Stimulated activated effector memory CD8-positive, alpha-beta T cell treated with anti-CD3 and anti-CD28 coated beads, Interleukin-12 subunit alpha, Interleukin-12 subunit beta, amount 100 ng/mL, for 72 hours (primary cell): ENCODE measurements at regions not wholly inside any gene's neighbourhood (a gene's known extent, or its start where the extent isn't known, plus 50 kb on each side); places are given as distances from the start of the nearest gene placed in this dataset.
A peak's percentile ranks its signal among the peaks of the same experiment; 100 is the strongest.

Source experiments
- ATAC-seq: fragments of 150-1000 bp; cut with Tn5 transposase; 2 replicates; pipeline ENCODE4 v1.10.0; 2021
- DNase-seq, 2 donors: peaks; one replicate each; pipeline ENCODE4 v3.0.0; 2021 to 2022; ENCODE audit warnings: low spot score in 2 of 2
- H3K27ac Mint-ChIP-seq: one replicate; pipeline ENCODE4 v1.8.0; 2022; ENCODE audit warnings: mild to moderate bottlenecking, mixed read lengths
- H3K36me3 Mint-ChIP-seq: one replicate; pipeline ENCODE4 v1.8.0; 2022; ENCODE audit warnings: mild to moderate bottlenecking, mixed read lengths
- H3K4me1 Mint-ChIP-seq: one replicate; pipeline ENCODE4 v1.8.0; 2022; ENCODE audit warnings: mixed read lengths
- H3K4me3 Mint-ChIP-seq: one replicate; pipeline ENCODE4 v1.8.0; 2022; ENCODE audit warnings: mild to moderate bottlenecking, mixed read lengths
- H3K9me3 Mint-ChIP-seq: one replicate; pipeline ENCODE4 v1.8.0; 2022; ENCODE audit warnings: mixed read lengths

DNA sequence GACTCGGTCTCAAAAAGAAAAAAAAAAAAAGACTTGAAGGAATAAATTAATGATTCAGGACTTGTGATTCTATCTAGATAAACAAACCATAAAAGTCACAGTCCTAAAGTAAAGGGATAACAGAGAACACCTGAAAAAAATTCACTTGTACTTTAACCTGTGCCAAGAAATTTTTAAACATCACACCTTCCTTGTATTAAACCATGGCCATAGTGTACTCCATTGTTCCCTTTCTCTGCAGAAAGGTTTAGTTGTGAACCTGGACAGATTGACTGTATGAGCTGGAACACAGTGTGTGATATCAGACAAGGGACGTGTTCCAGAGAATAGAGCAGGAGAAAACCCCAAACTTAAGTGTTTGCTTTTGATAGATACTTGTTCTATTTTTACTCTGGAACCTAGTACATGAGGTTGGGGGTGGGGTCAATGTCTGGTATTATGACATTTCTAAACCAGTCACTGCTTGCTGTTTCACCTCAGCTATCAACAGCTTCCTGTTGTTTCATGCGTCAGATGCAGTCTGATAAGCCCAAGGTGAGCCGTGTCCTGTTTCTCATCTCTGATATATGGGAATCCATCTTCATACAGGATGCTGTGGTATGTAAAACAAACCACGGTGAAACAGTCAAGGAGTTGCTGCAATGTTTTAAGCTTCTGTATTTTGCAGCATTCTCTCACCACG lies 62.5 kb upstream of the ITGA1 start:
- Mint-ChIP-seq H3K4me1 (peaks cover 32% of the 10 kb centered on the region), H3K36me3 (no peaks in the 10 kb centered on the region), H3K4me3 (peak overlapping the region; percentile 24), H3K27ac (no peak overlapping the region), H3K9me3 (peaks cover 3% of the 10 kb centered on the region)
- ATAC-seq = peak; percentile 99
- peak in 1 of 2 donors; percentile 60 for DNase-seq

DNA sequence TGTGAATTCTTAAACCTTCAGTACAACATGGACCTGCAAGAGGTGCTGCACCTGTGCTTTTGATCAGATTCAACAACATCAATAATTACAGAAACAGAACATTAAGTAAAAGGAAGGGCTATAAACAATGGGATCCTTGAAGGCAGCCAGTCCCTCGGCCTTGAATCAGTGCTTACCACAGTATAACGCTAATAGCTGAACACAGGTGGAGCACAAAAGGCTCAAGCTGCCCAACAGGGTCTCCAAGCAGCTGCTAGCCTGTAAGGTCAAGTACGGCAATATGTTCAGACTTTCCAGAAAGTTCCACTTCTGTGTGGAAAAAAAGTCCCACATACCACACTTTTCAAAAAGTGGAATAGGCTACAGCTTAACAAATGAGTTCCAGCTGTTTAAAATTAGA lies 61.9 kb upstream of the ITGA1 start:
- H3K4me1 Mint-ChIP-seq = peaks cover 32% of the 10 kb centered on the region
- H3K36me3 Mint-ChIP-seq = no peaks in the 10 kb centered on the region
- H3K9me3 Mint-ChIP-seq = peaks cover 3% of the 10 kb centered on the region
- DNase-seq (no peak), ATAC-seq (peak; percentile 12)
- H3K27ac Mint-ChIP-seq = no peak overlapping the region
- H3K4me3 Mint-ChIP-seq = peak overlapping the region; percentile 24

DNA sequence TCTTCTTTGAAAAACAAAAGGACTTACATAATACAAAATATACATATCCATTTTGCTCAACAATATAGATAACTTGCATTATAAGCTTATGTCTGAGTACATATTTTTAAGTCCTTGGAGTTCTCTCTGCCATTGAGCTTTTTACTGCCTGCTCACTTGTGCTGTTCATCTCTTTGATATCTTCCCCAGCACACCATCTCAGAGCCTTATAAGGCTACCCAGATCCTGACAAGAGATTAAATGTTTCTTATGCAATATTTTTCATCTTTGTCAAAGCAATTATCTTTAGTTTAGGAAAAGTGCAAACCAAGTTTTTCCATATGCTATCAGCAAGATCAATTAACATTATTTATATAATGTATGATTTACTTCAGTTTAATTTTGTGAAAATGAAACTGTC lies 60.7 kb upstream of the ITGA1 start:
- Mint-ChIP-seq H3K27ac (no peak overlapping the region), H3K9me3 (peaks cover 3% of the 10 kb centered on the region), H3K4me3 (no peak overlapping the region), H3K4me1 (peaks cover 32% of the 10 kb centered on the region), H3K36me3 (no peaks in the 10 kb centered on the region)
- DNase-seq (no peak), ATAC-seq (no peak)

DNA sequence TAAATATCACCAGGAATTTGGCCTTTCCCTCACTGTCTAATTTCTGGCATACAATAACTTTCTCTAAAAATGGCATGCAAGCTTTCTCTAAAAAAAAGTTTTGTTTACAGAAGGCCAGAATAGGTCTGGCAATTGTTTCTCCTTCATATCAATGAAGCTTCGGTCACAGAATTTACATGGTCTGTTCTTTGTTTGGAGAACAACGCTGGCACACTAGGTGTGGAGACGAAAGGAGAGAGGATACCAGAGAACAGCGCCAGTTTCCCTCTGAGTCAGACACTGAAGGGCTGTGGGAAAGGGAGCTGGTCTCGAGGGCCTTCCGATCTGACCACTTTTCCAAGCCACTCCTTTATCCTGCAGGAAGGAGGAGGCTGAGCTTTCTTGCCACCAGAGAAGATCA lies 60.1 kb upstream of the ITGA1 start:
- ATAC-seq = no peak
- H3K4me3 Mint-ChIP-seq = no peak overlapping the region
- no peak for DNase-seq
- peaks cover 32% of the 10 kb centered on the region for H3K4me1 Mint-ChIP-seq
- no peak overlapping the region for H3K27ac Mint-ChIP-seq
- no peaks in the 10 kb centered on the region for H3K36me3 Mint-ChIP-seq
- peaks cover 3% of the 10 kb centered on the region for H3K9me3 Mint-ChIP-seq

DNA sequence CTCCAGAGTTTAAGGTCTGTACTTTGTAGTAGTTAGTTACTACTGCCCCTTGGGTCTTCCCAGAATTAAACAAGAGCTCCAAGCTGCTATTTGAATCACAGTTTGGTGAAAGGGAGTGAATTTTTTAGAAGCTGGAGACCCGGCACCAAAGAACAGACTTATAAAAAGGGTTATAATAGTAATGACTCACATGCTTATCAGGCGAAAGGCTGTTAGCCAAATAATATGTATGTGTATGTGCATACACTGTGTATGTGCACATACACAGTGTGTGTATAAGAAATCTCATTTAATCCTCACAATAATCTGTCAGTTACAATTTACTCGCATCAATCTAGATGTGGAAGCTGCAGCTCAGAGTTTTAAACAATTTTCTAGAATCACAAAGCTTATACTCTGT lies 59.5 kb upstream of the ITGA1 start:
- ATAC-seq = no peak
- Mint-ChIP-seq H3K4me1 (peaks cover 32% of the 10 kb centered on the region), H3K9me3 (peaks cover 3% of the 10 kb centered on the region), H3K4me3 (no peak overlapping the region), H3K36me3 (no peaks in the 10 kb centered on the region), H3K27ac (no peak overlapping the region)
- DNase-seq = no peak

DNA sequence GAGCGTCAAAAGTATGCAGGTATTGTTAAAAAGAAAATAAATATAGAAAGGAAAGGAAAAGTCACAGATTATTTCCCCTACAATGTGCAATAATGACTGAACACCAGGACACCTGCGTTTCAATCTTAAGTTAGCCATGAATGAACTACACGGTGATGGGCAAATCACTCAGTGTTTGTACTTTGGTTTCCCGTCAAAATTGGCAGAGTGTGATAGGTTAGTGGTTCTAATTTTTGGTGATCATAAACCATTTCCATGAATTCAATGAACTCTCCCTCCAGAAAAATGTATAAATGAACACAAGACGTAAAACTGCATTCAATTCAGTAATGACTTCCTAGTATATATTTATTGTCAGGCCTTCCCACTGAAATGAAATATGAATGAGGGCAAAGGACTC lies 59.0 kb upstream of the ITGA1 start:
- DNase-seq (no peak), ATAC-seq (no peak)
- H3K9me3 Mint-ChIP-seq = peaks cover 3% of the 10 kb centered on the region
- no peaks in the 10 kb centered on the region for H3K36me3 Mint-ChIP-seq
- H3K27ac Mint-ChIP-seq = no peak overlapping the region
- H3K4me1 Mint-ChIP-seq = peaks cover 32% of the 10 kb centered on the region
- H3K4me3 Mint-ChIP-seq = no peak overlapping the region

DNA sequence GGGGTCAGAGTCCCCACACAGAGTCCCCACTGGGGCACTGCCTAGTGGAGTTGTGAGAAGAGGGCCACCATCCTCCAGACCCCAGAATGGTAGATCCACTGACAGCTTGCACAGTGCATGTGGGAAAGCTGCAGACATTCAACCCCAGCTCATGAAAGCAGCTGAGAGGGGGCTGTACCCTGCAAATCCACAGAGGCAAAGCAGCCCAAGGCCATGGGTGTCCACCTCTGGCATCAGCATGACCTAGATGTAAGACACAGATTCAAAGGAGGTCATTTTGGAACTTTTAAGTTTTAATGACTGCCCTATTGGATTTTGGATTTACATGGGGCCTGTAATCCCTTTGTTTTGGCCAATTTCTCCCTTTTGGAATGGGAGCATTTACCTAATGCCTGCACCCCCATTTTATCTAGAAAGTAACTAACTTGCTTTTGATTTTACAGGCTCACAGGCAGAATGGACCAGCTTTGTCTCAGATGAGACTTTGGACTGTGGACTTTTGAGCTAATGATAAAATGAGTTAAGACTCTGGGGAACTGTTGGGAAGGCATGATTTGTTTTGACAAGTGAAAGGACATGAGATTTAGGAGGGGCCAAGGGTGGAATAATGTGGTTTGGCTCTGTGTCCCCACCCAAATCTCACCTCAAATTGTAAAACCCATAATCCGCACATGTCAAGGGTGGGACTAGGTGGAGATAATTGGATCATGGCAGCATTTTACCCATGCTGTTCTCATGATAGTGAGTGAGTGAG lies 56.3 kb upstream of the ITGA1 start:
- no peaks in the 10 kb centered on the region for H3K9me3 Mint-ChIP-seq
- no peak for ATAC-seq
- H3K36me3 Mint-ChIP-seq = no peaks in the 10 kb centered on the region

DNA sequence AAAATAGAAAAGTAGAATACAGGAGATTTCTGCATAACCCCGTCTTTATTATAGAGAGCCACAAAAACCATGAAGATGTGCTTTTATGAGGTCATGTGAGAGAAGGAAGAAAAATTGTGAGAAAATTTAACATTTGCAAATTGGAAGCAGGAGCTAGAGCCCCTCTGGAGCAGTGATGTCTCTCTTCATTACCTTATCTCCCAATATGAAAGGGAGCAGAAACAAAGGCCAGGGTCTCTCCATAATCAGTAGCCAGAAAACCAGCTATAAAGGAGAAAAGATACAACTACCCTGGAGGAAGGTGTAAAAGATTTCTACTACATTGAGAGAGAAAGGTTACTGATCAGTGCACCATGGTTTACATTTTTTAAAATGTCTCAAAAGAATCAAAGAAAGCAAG lies 53.2 kb upstream of the ITGA1 start:
- DNase-seq (no peak), ATAC-seq (no peak)
- H3K4me1 Mint-ChIP-seq = peaks cover 10% of the 10 kb centered on the region
- H3K9me3 Mint-ChIP-seq = no peaks in the 10 kb centered on the region
- H3K36me3 Mint-ChIP-seq = no peaks in the 10 kb centered on the region
- no peak overlapping the region for H3K27ac Mint-ChIP-seq
- no peak overlapping the region for H3K4me3 Mint-ChIP-seq

More for the DNA sequence above, 56.3 kb upstream of the ITGA1 start:
- Mint-ChIP-seq H3K4me1 (peaks cover 7% of the 10 kb centered on the region), H3K27ac (no peak overlapping the region), H3K4me3 (no peak overlapping the region)
- DNase-seq = no peak

DNA sequence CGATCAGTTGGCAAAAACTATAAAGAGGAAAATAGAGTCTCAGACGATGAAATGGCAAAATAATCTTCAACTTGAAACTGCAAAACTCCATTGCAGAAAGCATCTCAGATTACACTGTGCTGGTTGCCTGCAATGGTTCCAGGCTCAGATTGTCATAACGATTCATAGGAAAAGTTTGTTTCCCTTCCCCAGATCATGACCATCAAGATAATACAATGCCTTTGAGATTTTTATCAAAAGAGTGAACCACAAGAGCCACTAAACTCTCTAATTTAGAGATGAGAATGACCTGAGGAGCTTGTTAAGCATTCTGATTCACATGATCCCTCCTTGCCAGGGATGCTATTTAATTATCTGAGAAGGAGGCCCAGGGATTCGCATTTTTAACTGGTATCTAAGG lies 52.6 kb upstream of the ITGA1 start:
- DNase-seq = no peak

More for the DNA sequence above, 52.6 kb upstream of the ITGA1 start:
- no peak overlapping the region for H3K4me3 Mint-ChIP-seq
- H3K36me3 Mint-ChIP-seq = no peaks in the 10 kb centered on the region
- H3K9me3 Mint-ChIP-seq = no peaks in the 10 kb centered on the region
- peaks cover 10% of the 10 kb centered on the region for H3K4me1 Mint-ChIP-seq
- no peak overlapping the region for H3K27ac Mint-ChIP-seq
- no peak for ATAC-seq
